ENCODE measurements at regions not wholly inside any gene's neighbourhood (a gene's known extent, or its start where the extent isn't known, plus 50 kb on each side); places are given as distances from the start of the nearest gene placed in this dataset.

GRCh38 chr6:121823437-121823851, 388.0 kb downstream of the GJA1 start:
- DNase-seq (ENCODE audit: low read depth in 2 of 2) = no peak

DNA sequence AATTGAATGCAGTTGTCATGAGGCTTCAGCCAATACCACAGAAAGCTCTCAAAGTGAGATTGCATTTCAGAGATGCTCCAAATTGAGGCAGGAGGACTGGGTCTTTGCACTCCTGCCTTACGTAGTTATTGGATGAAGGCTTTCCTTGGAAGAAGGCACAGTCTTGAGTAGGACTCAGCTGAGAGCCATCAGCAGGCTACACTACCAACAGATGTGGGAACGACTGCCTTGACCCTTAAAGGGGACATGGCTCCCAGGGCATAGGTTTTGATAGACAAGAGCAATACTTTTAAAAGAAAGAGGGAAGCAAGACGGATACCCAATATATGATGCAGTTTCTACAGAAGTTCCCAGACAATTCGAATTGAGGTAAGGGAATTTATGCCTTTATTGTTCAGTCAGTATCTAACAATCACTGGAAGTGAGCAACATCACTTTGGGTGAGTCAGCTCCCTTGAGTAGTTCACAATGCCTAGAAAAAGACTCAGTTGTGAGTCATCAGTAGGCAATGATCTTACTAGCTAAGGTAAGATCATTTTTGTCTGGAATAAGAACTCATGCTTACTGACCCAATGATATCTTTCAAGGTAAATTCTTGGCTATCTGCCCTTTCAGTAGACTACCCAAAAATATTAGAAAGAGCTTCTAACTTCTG, 390.8 kb downstream of the GJA1 start:
- no peak for DNase-seq (ENCODE audit: low read depth in 2 of 2)

- no peak for DNase-seq (ENCODE audit: low read depth in 2 of 2)
Observed at GRCh38 chr6:121828146-121828886, 392.9 kb downstream of the GJA1 start.

- no peak for DNase-seq (ENCODE audit: low read depth in 2 of 2)
Observed at GRCh38 chr6:121830736-121831135, 395.3 kb downstream of the GJA1 start.

- DNase-seq (ENCODE audit: low read depth in 2 of 2) = no peak
Observed at GRCh38 chr6:121835662-121836061, 400.2 kb downstream of the GJA1 start.

GRCh38 chr6:121837545-121838229, 402.2 kb downstream of the GJA1 start:
- no peak for DNase-seq (ENCODE audit: low read depth in 2 of 2)

DNA sequence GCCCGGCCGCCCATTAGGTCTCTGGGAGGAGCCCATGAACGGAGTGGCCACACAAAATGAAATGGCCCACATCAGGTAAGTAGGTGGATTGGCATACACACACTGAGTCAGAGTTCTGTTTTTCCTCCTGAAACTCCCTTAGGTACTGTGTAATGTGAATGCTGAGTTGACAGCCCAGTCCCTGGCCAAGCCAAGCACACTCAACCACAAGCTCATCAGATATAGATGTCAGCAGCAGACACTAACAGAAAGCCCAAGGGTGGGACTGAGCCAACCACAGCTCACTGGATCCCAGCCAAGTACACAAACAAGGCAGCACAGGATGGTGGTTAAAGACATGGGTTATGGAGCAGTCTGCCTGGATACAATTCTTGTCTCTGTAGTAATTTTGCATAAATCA, 403.4 kb downstream of the GJA1 start:
- no peak for DNase-seq (ENCODE audit: low read depth in 2 of 2)

GRCh38 chr6:121839896-121840295, 404.4 kb downstream of the GJA1 start:
- no peak for DNase-seq (ENCODE audit: low read depth in 2 of 2)

DNA sequence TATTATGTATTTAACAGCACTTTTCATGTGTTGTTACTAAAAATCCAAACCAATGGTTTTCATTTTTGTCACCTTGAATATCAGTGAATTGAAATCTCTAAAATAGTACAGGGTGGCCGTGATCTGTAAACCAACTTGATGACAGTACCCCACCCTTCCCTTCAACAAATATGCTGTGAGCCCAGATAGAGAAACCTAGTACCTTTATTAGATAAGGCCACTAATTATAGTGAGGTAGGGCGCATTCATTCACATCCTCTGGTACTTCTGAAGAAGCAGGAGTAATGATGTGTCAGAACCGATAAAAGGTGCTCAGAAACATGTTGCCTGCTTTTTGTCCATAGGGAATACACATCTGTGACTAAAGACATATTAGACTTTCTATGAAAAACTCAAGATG, 409.5 kb downstream of the GJA1 start:
- no peak for DNase-seq (ENCODE audit: low read depth in 2 of 2)

- no peak for DNase-seq (ENCODE audit: low read depth in 2 of 2)
Observed at GRCh38 chr6:121847806-121848522, 412.5 kb downstream of the GJA1 start.

GRCh38 chr6:121848523-121849255, 413.2 kb downstream of the GJA1 start:
- no peak for DNase-seq (ENCODE audit: low read depth in 2 of 2)

GRCh38 chr6:121849477-121849876, 414.0 kb downstream of the GJA1 start:
- peak in 1 of 2 donors; percentile 10 for DNase-seq (ENCODE audit: low read depth in 2 of 2)

DNA sequence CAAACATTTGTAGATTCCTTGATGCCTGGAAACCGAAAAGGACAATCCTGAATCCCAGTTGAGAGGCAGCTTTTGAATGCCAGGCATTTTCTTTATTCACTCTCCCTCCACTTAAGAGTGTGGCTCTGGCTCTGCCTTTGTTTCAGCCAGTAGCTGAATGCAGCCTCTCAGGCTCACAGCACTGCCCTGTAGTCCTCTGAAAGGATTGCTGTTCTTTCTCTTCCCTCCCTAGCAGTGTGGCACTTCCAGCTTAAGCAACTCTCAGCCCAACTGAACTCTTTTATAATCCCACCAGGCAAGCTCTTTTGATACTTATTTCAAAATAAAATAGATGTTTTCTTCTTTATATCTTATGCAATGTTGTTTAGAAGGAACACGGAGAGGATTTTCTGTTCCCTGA, 415.6 kb downstream of the GJA1 start:
- no peak for DNase-seq (ENCODE audit: low read depth in 2 of 2)

GRCh38 chr6:121853686-121854085, 418.2 kb downstream of the GJA1 start:
- no peak for DNase-seq (ENCODE audit: low read depth in 2 of 2)

- DNase-seq (ENCODE audit: low read depth in 2 of 2) = no peak
Observed at GRCh38 chr6:121855521-121855920, 420.1 kb downstream of the GJA1 start.

- no peak for DNase-seq (ENCODE audit: low read depth in 2 of 2)
Observed at GRCh38 chr6:121856296-121856695, 420.9 kb downstream of the GJA1 start.

DNA sequence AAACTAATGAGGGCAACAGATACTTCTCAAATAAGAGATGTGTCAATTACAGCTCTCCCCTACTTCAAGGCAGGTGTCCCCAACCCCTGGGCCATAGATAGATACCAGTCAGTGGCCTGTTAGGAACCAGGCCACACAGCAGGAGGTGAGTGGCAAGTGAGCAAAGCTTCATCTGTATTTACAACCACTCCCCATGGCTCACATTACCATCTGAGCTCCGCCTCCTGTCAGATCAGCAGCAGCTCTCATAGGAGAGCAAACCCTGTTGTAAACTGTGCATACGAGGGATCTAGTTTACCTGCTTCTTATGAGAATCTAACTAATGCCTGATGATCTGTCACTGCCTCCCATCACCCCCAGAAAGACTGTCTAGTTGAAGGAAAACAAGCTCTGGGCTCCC, 422.1 kb downstream of the GJA1 start:
- no peak for DNase-seq (ENCODE audit: low read depth in 2 of 2)

DNA sequence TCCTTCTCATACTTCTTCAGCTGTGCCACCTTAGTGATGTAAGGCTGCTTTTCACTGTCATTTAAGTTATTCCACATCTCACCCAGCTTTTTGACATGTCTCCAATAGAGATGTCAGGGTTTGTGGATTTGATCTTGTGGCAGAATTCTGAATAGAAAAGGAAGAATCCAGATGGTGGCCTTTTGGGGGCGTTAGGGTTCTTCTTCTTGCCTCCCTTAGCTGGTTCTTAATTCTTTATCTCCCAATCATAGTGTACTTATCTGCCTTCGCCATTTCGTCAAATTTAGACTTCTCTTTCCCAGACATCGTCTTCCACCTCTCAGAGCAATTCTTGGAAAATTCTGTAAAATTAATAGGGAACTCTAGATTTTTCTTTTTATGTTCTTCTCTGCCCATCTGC, 422.9 kb downstream of the GJA1 start:
- DNase-seq (ENCODE audit: low read depth in 2 of 2) = no peak

DNA sequence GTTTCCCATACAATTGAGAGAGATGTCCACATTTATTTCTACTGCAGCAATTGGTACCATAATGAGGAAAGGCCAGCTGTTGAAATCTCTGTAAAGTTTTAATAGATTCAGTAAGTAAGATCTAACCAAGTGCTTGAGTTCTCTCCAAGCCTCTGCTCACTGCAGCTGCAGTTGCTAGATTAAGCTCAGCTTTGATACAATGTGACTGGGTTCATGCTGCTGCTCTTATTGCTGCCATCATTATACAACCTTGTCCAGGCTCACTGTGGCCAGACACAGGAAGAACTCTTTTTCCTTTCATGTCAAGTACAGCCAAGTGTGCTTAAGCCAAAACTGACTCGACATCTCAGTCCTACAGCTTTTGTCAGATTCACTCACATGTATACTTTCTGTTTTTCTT, 423.5 kb downstream of the GJA1 start:
- no peak for DNase-seq (ENCODE audit: low read depth in 2 of 2)

DNA sequence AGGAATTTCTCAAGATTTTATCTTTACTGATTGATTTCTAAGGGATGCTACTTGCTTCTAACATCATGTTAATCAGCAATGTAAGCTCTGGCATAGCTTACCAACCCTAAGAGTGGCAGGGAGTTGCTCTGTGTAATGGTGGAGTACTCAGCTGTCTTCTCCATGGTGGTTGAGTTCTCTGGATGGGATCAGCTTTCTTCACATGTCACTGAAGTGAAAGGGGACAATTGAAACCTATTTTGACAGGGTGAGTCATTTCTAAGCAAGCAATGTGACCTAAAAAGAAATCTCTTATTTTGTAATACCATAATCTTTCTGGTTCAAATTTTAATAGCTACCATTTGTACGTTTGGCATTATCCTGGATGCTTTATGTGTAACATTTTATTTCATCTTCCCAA, 430.4 kb downstream of the GJA1 start:
- no peak for DNase-seq (ENCODE audit: low read depth in 2 of 2)

GRCh38 chr6:121867095-121867494, 431.6 kb downstream of the GJA1 start:
- DNase-seq (ENCODE audit: low read depth in 2 of 2) = no peak

GRCh38 chr6:121868206-121868605, 432.8 kb downstream of the GJA1 start:
- no peak for DNase-seq (ENCODE audit: low read depth in 2 of 2)
